Natural killer cell treated with Interleukin-12 subunit alpha and Interleukin-12 subunit beta and Interleukin-15 and Interleukin-18, amount 100 ng/mL, for 72 hours (primary cell): ENCODE measurements at regions not wholly inside any gene's neighbourhood (a gene's known extent, or its start where the extent isn't known, plus 50 kb on each side); places are given as distances from the start of the nearest gene placed in this dataset.
"Not testable (repeated sequence)": the region's sequence is repeated elsewhere in the genome, so short reads cannot be mapped to it uniquely, and the experiment has no call there.

Experiments used
- ATAC-seq, 2 donors: fragments of 150-1000 bp; cut with Tn5 transposase in 1 of 2; sonication (Bioruptor Pico), chemical (Tn5 transposase) in 1 of 2; 2 replicates each; pipeline ENCODE4 v1.10.0; 2021
- DNase-seq: peaks from one replicate; pipeline ENCODE4 v3.0.0; 2022; ENCODE audit warnings: low spot score
- H3K27ac Mint-ChIP-seq, 2 donors: 1 replicate in 1 of 2; 2 replicates in 1 of 2; pipeline ENCODE4 v1.8.0; 2022; ENCODE audit warnings: mixed read lengths in 2 of 2, mild to moderate bottlenecking in 1 of 2, moderate library complexity in 1 of 2
- H3K27me3 Mint-ChIP-seq, 2 donors: 1 replicate in 1 of 2; 2 replicates in 1 of 2; pipeline ENCODE4 v1.8.0; 2022; ENCODE audit warnings: mixed read lengths in 2 of 2
- H3K36me3 Mint-ChIP-seq: one replicate; pipeline ENCODE4 v1.8.0; 2022; ENCODE audit warnings: mixed read lengths
- H3K4me1 Mint-ChIP-seq, 2 donors: 1 replicate in 1 of 2; 2 replicates in 1 of 2; pipeline ENCODE4 v1.8.0; 2022; ENCODE audit warnings: low read depth in 2 of 2, mixed read lengths in 2 of 2, mild to moderate bottlenecking in 1 of 2
- H3K4me3 Mint-ChIP-seq: one replicate; pipeline ENCODE4 v1.8.0; 2022; ENCODE audit warnings: mixed read lengths
- H3K9me3 Mint-ChIP-seq: 2 replicates; pipeline ENCODE4 v1.8.0; 2022; ENCODE audit warnings: mixed read lengths

DNA sequence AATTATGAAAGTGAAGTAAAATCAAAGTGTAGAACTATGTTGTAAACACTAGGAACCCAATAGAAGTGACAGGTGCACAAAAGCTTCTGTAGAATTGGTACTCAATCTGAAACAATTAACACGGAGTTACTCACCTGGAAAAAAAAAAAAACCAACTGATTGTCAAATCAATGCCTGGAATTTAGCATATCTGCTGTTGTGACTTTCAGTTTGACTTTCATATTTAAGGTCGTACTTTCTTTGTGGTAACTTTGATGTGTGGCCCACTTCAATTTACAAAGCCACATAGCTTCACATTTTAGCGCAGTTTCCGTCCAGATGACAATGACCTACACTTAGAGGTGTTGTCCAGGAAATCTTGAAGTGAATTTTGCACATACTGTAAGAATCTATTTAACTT, 1124.9 kb downstream of the STIM2 start:
- no peak for ATAC-seq
- Mint-ChIP-seq H3K27me3 (no peaks in the 10 kb centered on the region), H3K27ac (no peak overlapping the region), H3K4me1 (no peaks in the 10 kb centered on the region), H3K9me3 (peaks cover 20% of the 10 kb centered on the region), H3K36me3 (no peaks in the 10 kb centered on the region), H3K4me3 (no peak overlapping the region)
- DNase-seq = no peak

- Mint-ChIP-seq H3K27me3 (no peaks in the 10 kb centered on the region), H3K4me3 (no peak overlapping the region), H3K27ac (no peak overlapping the region), H3K4me1 (no peaks in the 10 kb centered on the region), H3K9me3 (peaks cover 15% of the 10 kb centered on the region), H3K36me3 (no peaks in the 10 kb centered on the region)
- ATAC-seq = no peak
- no peak for DNase-seq
Observed at GRCh38 chr4:27986476-27986875, 1125.8 kb downstream of the STIM2 start.

GRCh38 chr4:28001698-28002097, 1141.1 kb downstream of the STIM2 start:
- Mint-ChIP-seq H3K36me3 (no peaks in the 10 kb centered on the region), H3K4me1 (no peaks in the 10 kb centered on the region), H3K27me3 (no peaks in the 10 kb centered on the region), H3K27ac (no peak overlapping the region), H3K9me3 (peaks cover 25% of the 10 kb centered on the region), H3K4me3 (no peak overlapping the region)
- DNase-seq = no peak
- ATAC-seq = no peak

DNA sequence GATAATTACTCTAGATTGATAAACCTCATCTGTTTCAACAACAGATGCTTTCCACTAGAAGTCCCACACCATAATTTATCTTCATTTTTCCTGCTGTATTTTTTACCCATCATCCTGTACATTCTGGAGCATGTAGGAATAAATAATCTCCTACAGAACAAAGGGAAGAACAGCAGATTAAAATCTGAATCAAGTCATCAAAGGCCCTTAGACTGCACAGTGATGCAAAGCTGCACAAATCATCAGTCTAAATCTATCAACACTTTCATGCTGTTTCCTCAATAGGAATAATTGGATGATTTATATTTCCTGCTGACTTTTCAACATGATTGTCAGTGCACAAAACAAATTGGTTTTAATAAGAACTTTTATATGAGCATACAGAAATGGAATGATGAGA, 1143.9 kb downstream of the STIM2 start:
- Mint-ChIP-seq H3K27ac (no peak overlapping the region), H3K4me1 (no peaks in the 10 kb centered on the region)

GRCh38 chr4:28006021-28006420, 1145.4 kb downstream of the STIM2 start:
- H3K27ac Mint-ChIP-seq = no peak overlapping the region
- H3K4me1 Mint-ChIP-seq = no peaks in the 10 kb centered on the region
- no peaks in the 10 kb centered on the region for H3K27me3 Mint-ChIP-seq

More for the DNA sequence above, 1143.9 kb downstream of the STIM2 start:
- Mint-ChIP-seq H3K27me3 (no peaks in the 10 kb centered on the region), H3K9me3 (peaks cover 15% of the 10 kb centered on the region), H3K4me3 (no peak overlapping the region), H3K36me3 (no peaks in the 10 kb centered on the region)
- ATAC-seq (no peak), DNase-seq (no peak)

DNA sequence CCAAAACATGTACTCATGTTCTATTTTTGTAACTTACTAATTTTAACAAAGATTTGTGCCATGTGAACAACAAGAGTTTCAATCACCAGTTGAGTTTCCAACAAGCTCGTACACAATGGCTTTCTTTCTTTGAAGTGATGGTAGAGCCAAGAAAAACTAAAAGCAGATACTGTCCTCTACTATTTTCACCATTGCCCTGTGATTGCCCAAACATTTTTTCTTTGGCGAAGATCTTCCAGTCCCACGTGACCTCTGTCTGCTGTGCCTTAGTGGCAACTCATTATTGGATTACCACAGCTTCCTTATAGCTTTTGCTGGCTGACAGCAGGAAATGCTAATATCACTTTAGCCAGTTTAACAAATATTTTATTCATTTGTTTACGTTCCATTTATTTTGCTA, 1147.1 kb downstream of the STIM2 start:
- H3K36me3 Mint-ChIP-seq = no peaks in the 10 kb centered on the region
- H3K4me3 Mint-ChIP-seq = no peak overlapping the region
- H3K9me3 Mint-ChIP-seq = peaks cover 7% of the 10 kb centered on the region
- H3K4me1 Mint-ChIP-seq = no peaks in the 10 kb centered on the region
- DNase-seq (no peak), ATAC-seq (no peak)
- no peak overlapping the region for H3K27ac Mint-ChIP-seq
- H3K27me3 Mint-ChIP-seq = no peaks in the 10 kb centered on the region

More at GRCh38 chr4:28006021-28006420, 1145.4 kb downstream of the STIM2 start:
- H3K36me3 Mint-ChIP-seq = no peaks in the 10 kb centered on the region
- peaks cover 10% of the 10 kb centered on the region for H3K9me3 Mint-ChIP-seq
- ATAC-seq (no peak), DNase-seq (no peak)
- no peak overlapping the region for H3K4me3 Mint-ChIP-seq

DNA sequence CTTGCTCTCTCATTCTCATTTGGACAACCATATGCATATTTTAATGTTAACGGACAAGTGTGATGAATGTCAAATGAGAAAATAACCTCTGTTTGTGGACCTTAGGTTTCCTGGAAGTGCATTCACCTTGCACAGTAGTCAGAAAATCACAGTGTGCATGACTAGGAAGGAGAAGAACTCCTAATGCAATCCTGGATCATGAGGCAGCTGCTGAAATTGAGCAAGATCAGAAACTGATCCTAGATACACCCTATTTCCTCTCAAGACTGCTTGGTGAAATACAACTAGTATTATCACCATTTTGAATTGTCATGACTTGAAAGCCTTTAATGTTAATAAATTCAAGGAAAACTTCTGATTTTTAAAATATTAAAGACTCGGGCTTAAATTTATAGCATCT, 1148.9 kb downstream of the STIM2 start:
- no peaks in the 10 kb centered on the region for H3K4me1 Mint-ChIP-seq

DNA sequence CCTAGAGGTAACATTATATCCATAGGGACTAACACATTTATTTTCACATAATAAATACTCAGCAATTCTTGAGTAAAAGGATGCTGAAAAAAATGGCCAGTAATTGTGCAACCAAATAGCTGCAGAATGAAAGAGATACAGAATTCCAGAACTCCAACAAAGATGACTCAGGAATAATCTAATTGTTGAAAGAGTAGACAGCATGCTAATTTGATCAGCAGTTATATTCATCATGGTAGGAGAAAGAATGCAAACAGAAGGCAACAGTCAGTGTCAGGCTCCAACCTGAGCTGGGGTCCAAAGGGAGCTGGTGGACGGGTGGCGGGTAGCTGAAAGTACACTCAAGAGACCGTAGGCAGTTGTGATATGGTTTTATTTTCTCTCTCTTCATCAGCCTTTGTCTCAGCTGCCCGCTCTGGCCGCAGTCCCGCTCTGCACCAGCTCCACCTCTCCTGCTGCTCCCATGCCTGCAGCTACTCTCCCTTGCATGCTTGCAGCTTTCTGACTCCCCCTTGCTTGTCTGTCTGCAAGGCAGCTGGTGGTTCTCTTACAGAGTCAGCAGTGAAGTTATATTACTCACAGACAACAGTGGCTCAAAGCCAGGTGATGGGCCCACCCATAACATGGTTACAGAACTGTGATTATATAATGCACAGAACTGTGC, 1150.1 kb downstream of the STIM2 start:
- ATAC-seq (peak in 1 of 2 donors; percentile 32), DNase-seq (no peak)
- Mint-ChIP-seq H3K36me3 (no peaks in the 10 kb centered on the region), H3K27me3 (no peaks in the 10 kb centered on the region), H3K9me3 (peaks cover 7% of the 10 kb centered on the region), H3K27ac (no peak overlapping the region), H3K4me3 (no peak overlapping the region), H3K4me1 (no peaks in the 10 kb centered on the region)

More for the DNA sequence above, 1148.9 kb downstream of the STIM2 start:
- Mint-ChIP-seq H3K36me3 (no peaks in the 10 kb centered on the region), H3K27ac (no peak overlapping the region), H3K9me3 (peaks cover 7% of the 10 kb centered on the region), H3K27me3 (no peaks in the 10 kb centered on the region), H3K4me3 (no peak overlapping the region)
- no peak for ATAC-seq
- DNase-seq = no peak

- no peak overlapping the region for H3K4me3 Mint-ChIP-seq
- no peaks in the 10 kb centered on the region for H3K4me1 Mint-ChIP-seq
- H3K27ac Mint-ChIP-seq = no peak overlapping the region
- peaks cover 7% of the 10 kb centered on the region for H3K9me3 Mint-ChIP-seq
- no peaks in the 10 kb centered on the region for H3K27me3 Mint-ChIP-seq
- H3K36me3 Mint-ChIP-seq = no peaks in the 10 kb centered on the region
- DNase-seq (no peak), ATAC-seq (no peak)
Observed at GRCh38 chr4:28014469-28014868, 1153.8 kb downstream of the STIM2 start.

GRCh38 chr4:28015996-28016395, 1155.4 kb downstream of the STIM2 start:
- no peaks in the 10 kb centered on the region for H3K4me1 Mint-ChIP-seq
- DNase-seq = no peak
- no peak for ATAC-seq
- no peaks in the 10 kb centered on the region for H3K27me3 Mint-ChIP-seq
- H3K4me3 Mint-ChIP-seq = no peak overlapping the region
- peaks cover 12% of the 10 kb centered on the region for H3K9me3 Mint-ChIP-seq
- H3K36me3 Mint-ChIP-seq = no peaks in the 10 kb centered on the region
- no peak overlapping the region for H3K27ac Mint-ChIP-seq

GRCh38 chr4:28038253-28038652, 1177.6 kb downstream of the STIM2 start:
- peaks cover 26% of the 10 kb centered on the region for H3K9me3 Mint-ChIP-seq
- H3K27ac Mint-ChIP-seq, DNase-seq, H3K36me3 Mint-ChIP-seq, H3K4me3 Mint-ChIP-seq, ATAC-seq, H3K4me1 Mint-ChIP-seq, H3K27me3 Mint-ChIP-seq: not testable (repeated sequence)

- ATAC-seq (no peak), DNase-seq (no peak)
- no peak overlapping the region for H3K27ac Mint-ChIP-seq
- H3K4me3 Mint-ChIP-seq = no peak overlapping the region
- no peaks in the 10 kb centered on the region for H3K4me1 Mint-ChIP-seq
- no peaks in the 10 kb centered on the region for H3K27me3 Mint-ChIP-seq
- peaks cover 9% of the 10 kb centered on the region for H3K9me3 Mint-ChIP-seq
- H3K36me3 Mint-ChIP-seq = no peaks in the 10 kb centered on the region
Observed at GRCh38 chr4:28062562-28062961, 1201.9 kb downstream of the STIM2 start.

- Mint-ChIP-seq H3K36me3 (peaks cover 8% of the 10 kb centered on the region), H3K27me3 (no peaks in the 10 kb centered on the region), H3K4me1 (no peaks in the 10 kb centered on the region), H3K27ac (no peak overlapping the region), H3K4me3 (no peak overlapping the region), H3K9me3 (no peaks in the 10 kb centered on the region)
- ATAC-seq = no peak
- DNase-seq = no peak
Observed at GRCh38 chr4:28073860-28074555, 1213.4 kb downstream of the STIM2 start.

- Mint-ChIP-seq H3K9me3 (peaks cover 14% of the 10 kb centered on the region), H3K4me1 (no peaks in the 10 kb centered on the region), H3K27me3 (no peaks in the 10 kb centered on the region), H3K27ac (no peak overlapping the region), H3K36me3 (peaks cover 13% of the 10 kb centered on the region), H3K4me3 (no peak overlapping the region)
- DNase-seq (no peak), ATAC-seq (no peak)
Observed at GRCh38 chr4:28075401-28075956, 1214.8 kb downstream of the STIM2 start.
